Fibroblast of lung (primary cell): ENCODE measurements at regions not wholly inside any gene's neighbourhood (a gene's known extent, or its start where the extent isn't known, plus 50 kb on each side); places are given as distances from the start of the nearest gene placed in this dataset.

Source experiments
- DNase-seq, 2 donors: peaks; one replicate each; pipeline versions ENCODE4 v3.0.0 to v3.0.0-alpha.2; 2010; ENCODE audit warnings: low read depth in 2 of 2
- H2AFZ ChIP-seq: 2 replicates; pipeline ENCODE4 v1.5.1; 2012; ENCODE audit warnings: low read length, control low read depth, inconsistent platforms
- H3K27ac ChIP-seq: 2 replicates; pipeline ENCODE4 v1.5.1; 2011; ENCODE audit warnings: low read length, control low read depth; ENCODE audit not compliant: insufficient read depth
- H3K27me3 ChIP-seq: 2 replicates; pipeline ENCODE4 v1.5.1; 2011; ENCODE audit warnings: mild to moderate bottlenecking, low read length; ENCODE audit not compliant: control insufficient read depth, insufficient read depth
- H3K36me3 ChIP-seq: 2 replicates; pipeline ENCODE4 v1.5.1; 2011; ENCODE audit warnings: low read length; ENCODE audit not compliant: control insufficient read depth, insufficient read depth
- H3K4me1 ChIP-seq: 2 replicates; pipeline ENCODE4 v1.5.1; 2011; ENCODE audit warnings: low read length; ENCODE audit not compliant: control insufficient read depth, insufficient read depth; ENCODE audit errors: extremely low read depth
- H3K4me2 ChIP-seq: 2 replicates; pipeline ENCODE4 v1.5.1; 2011; ENCODE audit warnings: low read length, control low read depth; ENCODE audit not compliant: insufficient read depth; ENCODE audit errors: extremely low read depth
- H3K4me3 ChIP-seq, 4 experiments: fragments of 200-600 bp in 1 of 4; sonication (generic) in 1 of 4; replicated peaks in 1 of 4; 2 replicates each; pipeline ENCODE4 v1.5.1; 2011 to 2016; ENCODE audit warnings: low read length in 4 of 4, low read depth in 3 of 4, mild to moderate bottlenecking in 3 of 4, control low read depth in 2 of 4, inconsistent platforms in 1 of 4, mixed read lengths in 1 of 4; ENCODE audit not compliant: insufficient read depth in 1 of 4; ENCODE audit errors: control extremely low read depth in 1 of 4
- H3K79me2 ChIP-seq: 2 replicates; pipeline ENCODE4 v1.5.1; 2012; ENCODE audit warnings: mild to moderate bottlenecking, low read length, inconsistent platforms; ENCODE audit not compliant: control insufficient read depth, insufficient read depth
- H3K9ac ChIP-seq: 2 replicates; pipeline ENCODE4 v1.5.1; 2011; ENCODE audit warnings: mild to moderate bottlenecking, low read length, control low read depth; ENCODE audit not compliant: insufficient read depth
- H3K9me3 ChIP-seq: 2 replicates; pipeline ENCODE4 v1.5.1; 2012; ENCODE audit warnings: low read depth, low read length; ENCODE audit not compliant: control insufficient read depth, insufficient read depth
- H4K20me1 ChIP-seq: 2 replicates; pipeline ENCODE4 v1.5.1; 2011; ENCODE audit warnings: low read length; ENCODE audit not compliant: control insufficient read depth, insufficient read depth; ENCODE audit errors: extremely low read depth
- EZH2 ChIP-seq: IDR thresholded peaks from 2 replicates; pipeline ENCODE4 v1.5.1; 2012; ENCODE audit warnings: low read length, control low read depth, mild to moderate bottlenecking; ENCODE audit errors: missing control alignments
- TF ChIP-seq, protein P1 (sequence below), 2 donors: IDR thresholded peaks in 1 of 2; conservative IDR thresholded peaks in 1 of 2; 1 replicate in 1 of 2; 2 replicates in 1 of 2; pipeline ENCODE4 v1.5.1; 2011 to 2012; ENCODE audit warnings: low read length in 2 of 2, control low read depth in 1 of 2, inconsistent platforms in 1 of 2, low read depth in 1 of 2, mild to moderate bottlenecking in 1 of 2

DNA sequence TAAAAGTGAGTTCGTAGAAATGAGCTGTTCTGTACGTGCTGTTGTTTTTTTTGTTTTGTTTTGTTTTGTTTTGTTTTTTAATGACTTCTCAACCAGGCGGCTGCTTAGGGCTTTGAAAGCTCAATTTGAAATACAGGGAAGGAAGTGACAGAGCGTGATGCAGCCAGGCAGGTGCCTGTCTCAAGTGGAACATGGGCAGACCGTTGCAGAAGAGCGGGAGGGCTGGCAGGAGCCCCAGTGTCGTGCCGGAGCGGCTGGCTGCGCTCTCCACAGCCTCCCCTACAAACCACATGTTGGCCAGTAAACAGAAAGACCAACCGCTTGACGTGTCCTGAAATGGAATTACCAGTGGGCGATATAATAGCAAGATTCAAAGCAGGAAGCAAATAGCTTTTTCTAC, 164.9 kb upstream of the RREB1 start:
- peak; percentile 21 to 72 for DNase-seq

DNA sequence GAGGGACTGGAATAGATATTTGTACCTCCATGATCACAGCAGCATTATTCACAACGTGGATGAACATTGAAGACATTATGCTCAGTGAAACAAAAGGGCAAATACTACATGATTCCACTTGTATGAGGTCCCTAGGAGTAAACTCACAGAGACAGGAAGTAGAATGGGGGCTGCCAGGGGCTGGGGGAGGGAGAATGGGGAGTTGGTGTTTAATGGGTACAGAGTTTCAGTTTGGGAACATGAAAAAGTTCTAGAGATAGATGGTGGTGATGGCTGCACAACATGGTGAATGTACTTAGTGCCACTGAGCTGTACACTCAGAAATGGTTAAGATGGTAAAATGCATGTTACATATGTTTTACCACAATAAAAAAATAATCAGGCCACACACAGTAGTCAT, 164.3 kb upstream of the RREB1 start:
- no peaks in the 10 kb centered on the region for H4K20me1 ChIP-seq
- no peak overlapping the region for H2AFZ ChIP-seq
- no peaks in the 10 kb centered on the region for H3K4me1 ChIP-seq
- no peaks in the 10 kb centered on the region for H3K27me3 ChIP-seq
- no peak overlapping the region for H3K4me3 ChIP-seq
- no peak overlapping the region for H3K27ac ChIP-seq
- H3K9ac ChIP-seq, result no peak overlapping the region
- H3K9me3 ChIP-seq, result no peaks in the 10 kb centered on the region
- DNase-seq, result no peak
- H3K4me2 ChIP-seq, result no peak overlapping the region
- H3K36me3 ChIP-seq, result no peaks in the 10 kb centered on the region
- TF ChIP-seq, protein P1, sequence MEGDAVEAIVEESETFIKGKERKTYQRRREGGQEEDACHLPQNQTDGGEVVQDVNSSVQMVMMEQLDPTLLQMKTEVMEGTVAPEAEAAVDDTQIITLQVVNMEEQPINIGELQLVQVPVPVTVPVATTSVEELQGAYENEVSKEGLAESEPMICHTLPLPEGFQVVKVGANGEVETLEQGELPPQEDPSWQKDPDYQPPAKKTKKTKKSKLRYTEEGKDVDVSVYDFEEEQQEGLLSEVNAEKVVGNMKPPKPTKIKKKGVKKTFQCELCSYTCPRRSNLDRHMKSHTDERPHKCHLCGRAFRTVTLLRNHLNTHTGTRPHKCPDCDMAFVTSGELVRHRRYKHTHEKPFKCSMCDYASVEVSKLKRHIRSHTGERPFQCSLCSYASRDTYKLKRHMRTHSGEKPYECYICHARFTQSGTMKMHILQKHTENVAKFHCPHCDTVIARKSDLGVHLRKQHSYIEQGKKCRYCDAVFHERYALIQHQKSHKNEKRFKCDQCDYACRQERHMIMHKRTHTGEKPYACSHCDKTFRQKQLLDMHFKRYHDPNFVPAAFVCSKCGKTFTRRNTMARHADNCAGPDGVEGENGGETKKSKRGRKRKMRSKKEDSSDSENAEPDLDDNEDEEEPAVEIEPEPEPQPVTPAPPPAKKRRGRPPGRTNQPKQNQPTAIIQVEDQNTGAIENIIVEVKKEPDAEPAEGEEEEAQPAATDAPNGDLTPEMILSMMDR (conservative IDR thresholded peaks at IDR 0.05 in 1 of 2, IDR thresholded peaks at IDR 0.05 in 1 of 2; ENCODE audit: low read depth in 1 of 2, low read length in 2 of 2), result no peak
- no peak for TF ChIP-seq EZH2
- no peaks in the 10 kb centered on the region for H3K79me2 ChIP-seq

More for the DNA sequence above, 164.9 kb upstream of the RREB1 start:
- H3K9ac ChIP-seq, result no peak overlapping the region
- no peaks in the 10 kb centered on the region for H4K20me1 ChIP-seq
- H3K27ac ChIP-seq, result no peak overlapping the region
- no peaks in the 10 kb centered on the region for H3K36me3 ChIP-seq
- no peak overlapping the region for H3K4me2 ChIP-seq
- no peaks in the 10 kb centered on the region for H3K9me3 ChIP-seq
- H3K27me3 ChIP-seq, result no peaks in the 10 kb centered on the region
- no peaks in the 10 kb centered on the region for H3K79me2 ChIP-seq
- H3K4me1 ChIP-seq, result no peaks in the 10 kb centered on the region
- TF ChIP-seq EZH2, result no peak
- TF ChIP-seq, protein P1 (conservative IDR thresholded peaks at IDR 0.05 in 1 of 2, IDR thresholded peaks at IDR 0.05 in 1 of 2; ENCODE audit: low read depth in 1 of 2, low read length in 2 of 2), result no peak
- H2AFZ ChIP-seq, result no peak overlapping the region
- H3K4me3 ChIP-seq, result peak overlapping the region in 1 of 4 experiments; percentile 34

DNA sequence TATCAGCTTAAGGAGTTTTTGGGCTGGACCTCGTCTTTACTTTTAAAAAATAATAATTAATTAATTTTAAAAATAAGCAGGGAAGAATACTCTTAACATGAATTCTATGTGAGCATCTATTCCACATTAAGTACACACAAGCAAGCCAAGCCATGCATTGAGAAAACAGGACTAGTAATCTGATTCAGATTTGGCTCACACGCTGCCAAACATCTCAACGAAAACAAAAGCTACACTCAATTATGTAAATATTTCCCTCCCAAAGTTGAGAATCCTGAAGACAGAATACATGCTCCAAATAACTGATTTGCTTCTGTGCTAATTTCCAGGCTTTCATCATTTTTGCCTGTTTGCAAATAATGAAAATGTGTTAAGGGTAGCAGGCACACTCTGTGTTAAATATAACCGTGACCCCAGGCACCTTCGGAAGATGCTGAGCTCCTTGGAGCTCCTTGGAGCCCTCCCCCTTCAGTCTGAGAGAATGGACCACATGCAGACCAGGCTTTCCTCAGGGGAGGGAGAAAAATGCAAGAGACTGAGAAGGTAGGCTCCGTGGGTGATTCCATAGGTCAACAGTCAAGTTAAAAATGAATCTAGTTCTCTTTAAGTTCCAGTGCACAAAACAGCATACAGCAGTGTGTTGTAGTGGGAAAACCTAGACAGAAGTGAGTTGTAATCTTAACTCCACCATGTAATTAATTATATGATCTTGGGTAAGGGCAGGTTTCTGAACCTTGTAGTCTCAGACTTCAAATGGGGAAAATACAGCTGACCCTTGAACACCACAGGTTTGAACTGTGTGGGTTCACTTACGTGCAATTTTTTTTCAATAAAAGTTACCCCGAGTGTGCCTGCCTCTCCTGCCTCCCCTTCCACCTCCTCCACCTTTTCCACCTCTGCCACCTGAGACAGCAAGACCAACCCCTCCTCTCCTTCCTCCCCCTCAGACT, 161.3 kb upstream of the RREB1 start:
- H3K9ac ChIP-seq, result no peak overlapping the region
- no peaks in the 10 kb centered on the region for H3K9me3 ChIP-seq
- no peaks in the 10 kb centered on the region for H3K4me1 ChIP-seq
- TF ChIP-seq, protein P1 (conservative IDR thresholded peaks at IDR 0.05 in 1 of 2, IDR thresholded peaks at IDR 0.05 in 1 of 2; ENCODE audit: low read depth in 1 of 2, low read length in 2 of 2), result no peak
- no peak overlapping the region for H2AFZ ChIP-seq
- H3K36me3 ChIP-seq, result no peaks in the 10 kb centered on the region
- no peaks in the 10 kb centered on the region for H3K27me3 ChIP-seq
- DNase-seq, result peak in 1 of 2 donors; percentile 4
- no peaks in the 10 kb centered on the region for H4K20me1 ChIP-seq
- no peaks in the 10 kb centered on the region for H3K79me2 ChIP-seq
- no peak overlapping the region for H3K27ac ChIP-seq
- H3K4me3 ChIP-seq, result no peak overlapping the region
- no peak overlapping the region for H3K4me2 ChIP-seq
